Prostate gland (tissue), 2 donors: ENCODE measurements at regions not wholly inside any gene's neighbourhood (a gene's known extent, or its start where the extent isn't known, plus 50 kb on each side); places are given as distances from the start of the nearest gene placed in this dataset.

ENCODE experiments used
- DNase-seq: peaks from one replicate; pipeline ENCODE4 v3.0.0-alpha.2; 2019; ENCODE audit warnings: low spot score
- H3K27ac ChIP-seq, 2 donors: fragments of 200-600 bp; sonication (generic); 2 replicates each; pipeline ENCODE4 v1.5.1; 2017 to 2019
- H3K27me3 ChIP-seq: fragments of 200-600 bp; sonication (generic); replicated peaks from 2 replicates; pipeline ENCODE4 v1.5.1; 2019; ENCODE audit not compliant: insufficient read depth
- H3K36me3 ChIP-seq, 2 donors: fragments of 200-600 bp; sonication (generic); 1 replicate in 1 of 2; 2 replicates in 1 of 2; pipeline versions ENCODE4 v1.5.1 to v1.8.1; 2017 to 2019
- H3K4me1 ChIP-seq: fragments of 200-600 bp; sonication (generic); replicated peaks from 2 replicates; pipeline ENCODE4 v1.5.1; 2019
- H3K4me3 ChIP-seq, 2 donors: fragments of 200-600 bp; sonication (generic); 2 replicates each; pipeline ENCODE4 v1.5.1; 2017 to 2019
- H3K9me3 ChIP-seq: fragments of 200-600 bp; sonication (generic); 2 replicates; pipeline ENCODE4 v1.5.1; 2017
- CTCF ChIP-seq, 4 experiments: fragments of 200-600 bp in 2 of 4; fragments of 450-650 bp in 2 of 4; sonication (generic) in 2 of 4; IDR thresholded peaks; 1 replicate in 3 of 4; 2 replicates in 1 of 4; pipeline ENCODE4 v1.5.1; 2016 to 2019; ENCODE audit warnings: antibody characterized with exemption in 4 of 4, mild to moderate bottlenecking in 2 of 4, moderate library complexity in 2 of 4
- POLR2A ChIP-seq: fragments of 450-650 bp; IDR thresholded peaks from one replicate; pipeline ENCODE4 v1.6.1; 2016; ENCODE audit warnings: antibody characterized with exemption, mild to moderate bottlenecking
- POLR2AphosphoS5 ChIP-seq: sonication (generic); formaldehyde crosslinking; IDR thresholded peaks from one replicate; pipeline ENCODE4 v1.6.1; 2017; ENCODE audit warnings: antibody characterized with exemption
- WGBS: methylation state at CpG from one replicate; pipeline ENCODE4 v1.1.5; 2018; 5-methylcytosine and 5-hydroxymethylcytosine counted together
- intact Hi-C: fragments of 100-400 bp; cut with DNase I; formaldehyde crosslinking; loops from one replicate; pipeline ENCODE4 v1.14.2; 2022

- intact Hi-C loops = no loop called here
- H3K9me3 ChIP-seq = no peaks in the 10 kb centered on the region
- 94% methylated on average over 5 of the region's 5 CpGs for WGBS
- no peak for DNase-seq
- no peak overlapping the region for H3K27ac ChIP-seq
- TF ChIP-seq POLR2A (no peak), CTCF (IDR thresholded peaks at IDR 0.05) (no peak), POLR2AphosphoS5 (no peak)
- no peaks in the 10 kb centered on the region for H3K27me3 ChIP-seq
- H3K36me3 ChIP-seq = no peaks in the 10 kb centered on the region
- no peak overlapping the region for H3K4me3 ChIP-seq
- no peaks in the 10 kb centered on the region for H3K4me1 ChIP-seq
Measured at GRCh38 chr20:8935878-8936277, 133.0 kb upstream of the PLCB4 start.

- H3K4me1 ChIP-seq = no peaks in the 10 kb centered on the region
- no peaks in the 10 kb centered on the region for H3K9me3 ChIP-seq
- no peaks in the 10 kb centered on the region for H3K27me3 ChIP-seq
- 75% methylated on average over 1 of the region's 1 CpG for whole genome bisulfite sequencing
- intact Hi-C loops = no loop called here
- no peak for DNase-seq
- no peak overlapping the region for H3K4me3 ChIP-seq
- no peak overlapping the region for H3K27ac ChIP-seq
- no peak for TF ChIP-seq POLR2AphosphoS5
- TF ChIP-seq CTCF (IDR thresholded peaks at IDR 0.05) = no peak
- TF ChIP-seq POLR2A = no peak
- no peaks in the 10 kb centered on the region for H3K36me3 ChIP-seq
Measured at GRCh38 chr20:8938532-8938931, 130.4 kb upstream of the PLCB4 start.

GRCh38 chr20:8940326-8940725, 128.6 kb upstream of the PLCB4 start:
- no peaks in the 10 kb centered on the region for H3K9me3 ChIP-seq
- H3K4me3 ChIP-seq = no peak overlapping the region
- H3K27me3 ChIP-seq = no peaks in the 10 kb centered on the region
- H3K27ac ChIP-seq = no peak overlapping the region
- DNase-seq = no peak
- intact Hi-C loops = no loop called here
- TF ChIP-seq POLR2A (no peak), CTCF (IDR thresholded peaks at IDR 0.05) (no peak), POLR2AphosphoS5 (no peak)
- WGBS = 89% methylated on average over 2 of the region's 2 CpGs
- H3K4me1 ChIP-seq = no peaks in the 10 kb centered on the region
- no peaks in the 10 kb centered on the region for H3K36me3 ChIP-seq

- no peaks in the 10 kb centered on the region for H3K9me3 ChIP-seq
- H3K27ac ChIP-seq = no peak overlapping the region
- intact Hi-C loops = no loop called here
- no peaks in the 10 kb centered on the region for H3K27me3 ChIP-seq
- no peaks in the 10 kb centered on the region for H3K4me1 ChIP-seq
- no peak for TF ChIP-seq POLR2A
- TF ChIP-seq POLR2AphosphoS5 = no peak
- TF ChIP-seq CTCF (IDR thresholded peaks at IDR 0.05) = no peak
- DNase-seq = no peak
- no peak overlapping the region for H3K4me3 ChIP-seq
- H3K36me3 ChIP-seq = no peaks in the 10 kb centered on the region
Measured at GRCh38 chr20:8943631-8944030, 125.3 kb upstream of the PLCB4 start.

- no peaks in the 10 kb centered on the region for H3K4me1 ChIP-seq
Measured at GRCh38 chr20:8946036-8946940, 122.6 kb upstream of the PLCB4 start.

More at GRCh38 chr20:8946036-8946940, 122.6 kb upstream of the PLCB4 start:
- H3K27me3 ChIP-seq = no peaks in the 10 kb centered on the region
- 58% methylated on average over 6 of the region's 6 CpGs for WGBS
- TF ChIP-seq POLR2AphosphoS5 (no peak), POLR2A (no peak), CTCF (IDR thresholded peaks at IDR 0.05) (no peak)
- no peaks in the 10 kb centered on the region for H3K9me3 ChIP-seq
- H3K4me3 ChIP-seq = no peak overlapping the region
- intact Hi-C loops = loop anchor here (5.0 kb wide), 2 partner anchors 94 to 121 kb away; partner anchors contain the start of gene PLCB4
- H3K27ac ChIP-seq = no peak overlapping the region
- no peak for DNase-seq
- H3K36me3 ChIP-seq = no peaks in the 10 kb centered on the region
